HG03108 (cell line): ENCODE measurements at regions not wholly inside any gene's neighbourhood (a gene's known extent, or its start where the extent isn't known, plus 50 kb on each side); places are given as distances from the start of the nearest gene placed in this dataset.

ENCODE experiments used
- ATAC-seq: cut with Tn5 transposase; IDR thresholded peaks from one replicate; pipeline ENCODE4 v1.9.1; 2021; ENCODE audit warnings: moderate library complexity; ENCODE audit not compliant: unreplicated experiment

DNA sequence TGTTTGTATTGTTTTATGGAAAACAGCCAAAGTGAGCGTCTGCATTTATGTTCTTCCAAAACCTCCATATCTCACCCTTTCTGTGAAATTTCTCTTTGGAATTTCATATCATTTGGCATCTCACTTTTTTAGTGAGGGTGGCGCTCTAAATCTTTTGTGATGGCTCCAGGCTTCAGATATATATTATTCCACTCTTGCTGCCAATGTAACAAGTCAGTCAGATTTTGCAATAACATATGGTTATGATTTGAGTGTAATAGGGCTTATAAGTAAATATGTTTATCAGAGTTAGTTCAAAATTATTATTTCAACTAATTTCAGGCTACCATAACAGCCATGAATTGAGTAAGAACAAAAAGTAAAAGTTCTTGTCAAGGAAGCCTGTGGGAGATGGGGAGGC is 314.7 kb downstream of the PDGFC start:
- ATAC-seq, result no peak

DNA sequence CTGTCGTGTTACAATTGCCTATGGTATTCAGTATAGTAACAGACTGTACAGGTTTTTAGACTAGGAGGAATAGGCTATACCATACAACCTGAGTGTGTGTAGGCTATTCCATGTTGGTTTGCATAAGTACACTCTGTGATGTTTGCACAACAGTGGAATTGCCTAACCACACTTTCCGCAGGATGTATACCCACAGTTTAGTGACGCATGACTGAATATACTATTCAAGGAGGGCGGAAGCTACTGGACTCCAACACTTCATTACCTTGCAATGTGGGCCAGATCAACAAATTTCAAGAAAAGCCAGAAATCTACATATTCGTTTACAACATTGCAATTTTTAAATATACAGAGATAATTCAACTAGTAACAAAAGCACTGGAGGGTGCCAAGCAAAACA is 317.2 kb downstream of the PDGFC start:
- ATAC-seq, result no peak

DNA sequence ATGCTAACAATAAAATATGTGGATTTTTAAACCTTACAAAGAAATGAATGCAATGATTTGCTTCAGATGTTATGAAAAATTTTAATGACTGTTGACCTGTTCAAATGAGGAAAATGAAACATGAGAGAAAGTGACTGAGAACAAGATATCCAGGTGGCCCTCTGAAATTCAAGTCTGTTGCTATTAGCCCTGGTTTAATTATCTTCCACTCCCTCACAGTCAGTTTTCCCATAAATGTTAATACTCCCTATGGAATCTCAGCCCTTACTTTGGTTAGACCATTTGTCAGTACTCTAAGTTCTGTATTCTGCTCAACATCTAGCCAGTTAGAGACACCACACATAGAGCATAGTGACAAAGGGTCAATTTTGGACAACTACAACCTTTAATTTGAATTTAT is 327.8 kb downstream of the PDGFC start:
- no peak for ATAC-seq

DNA sequence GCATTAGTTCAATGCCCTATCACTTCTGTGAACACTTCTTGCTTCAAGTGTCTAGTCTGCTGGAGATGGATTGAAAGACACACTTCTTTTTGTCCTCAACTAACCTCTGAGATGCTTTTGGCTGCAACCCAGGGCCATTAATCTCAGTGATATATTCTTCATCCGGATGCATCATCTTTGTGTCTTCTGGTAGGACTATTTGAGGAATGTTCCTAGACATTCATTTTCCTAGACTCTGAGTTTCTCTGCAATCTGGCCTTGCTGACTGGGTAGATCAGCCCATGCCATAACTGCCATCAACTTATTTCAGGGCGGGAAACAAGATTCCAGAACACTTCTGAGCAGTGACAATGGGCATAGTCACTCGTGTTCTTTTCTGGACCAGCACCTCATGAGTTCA is 329.4 kb downstream of the PDGFC start:
- no peak for ATAC-seq

DNA sequence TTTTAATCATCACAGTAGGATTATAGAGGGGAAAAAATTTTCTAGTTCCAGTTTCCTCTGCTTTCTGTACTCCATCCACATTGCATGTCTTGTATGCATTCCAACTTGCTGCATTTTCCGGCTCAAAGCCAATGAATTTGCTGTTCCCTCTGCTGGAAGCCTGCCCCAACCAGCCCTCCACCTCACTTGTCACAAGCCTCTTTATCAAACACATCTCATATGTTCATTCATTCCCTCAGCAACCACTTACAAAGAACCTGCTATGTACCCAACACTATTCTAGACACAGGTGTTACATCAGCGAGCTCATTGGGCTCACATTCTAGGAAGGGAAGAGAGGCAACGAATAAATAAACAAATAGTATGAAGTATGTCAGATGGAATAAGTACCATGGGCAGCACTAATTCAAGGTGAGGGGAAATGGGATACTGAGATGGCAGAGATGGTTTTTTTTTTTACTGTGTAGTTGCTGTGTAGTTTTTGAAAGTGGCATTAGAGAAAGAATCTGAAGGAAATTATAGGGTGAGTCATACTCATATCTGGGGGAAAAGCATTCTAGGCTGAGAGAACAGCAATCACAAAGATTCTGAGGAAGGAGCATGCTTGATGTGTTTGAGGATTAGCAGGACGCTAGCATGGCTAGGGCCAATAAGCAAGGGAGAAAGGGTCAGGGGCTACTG is 332.5 kb downstream of the PDGFC start:
- ATAC-seq, result no peak

DNA sequence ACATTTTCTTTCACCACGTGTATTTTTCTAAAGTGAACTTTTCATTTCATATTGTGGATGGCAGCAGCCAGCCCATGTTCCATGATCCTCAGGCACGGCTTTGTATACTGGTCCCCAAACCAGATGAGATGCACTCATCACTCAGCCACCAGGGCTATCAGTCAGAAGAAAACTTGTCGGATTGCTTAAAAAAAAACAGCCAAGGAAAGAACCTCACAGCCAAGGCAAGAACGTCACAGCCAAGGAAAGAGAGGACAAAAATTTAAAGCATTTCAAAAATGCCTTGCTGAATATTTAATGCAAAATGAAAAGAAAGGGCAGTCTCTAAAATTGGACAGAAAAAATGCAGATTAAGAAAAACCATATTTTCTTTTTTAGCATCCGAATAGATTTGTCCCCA is 333.3 kb downstream of the PDGFC start:
- no peak for ATAC-seq

DNA sequence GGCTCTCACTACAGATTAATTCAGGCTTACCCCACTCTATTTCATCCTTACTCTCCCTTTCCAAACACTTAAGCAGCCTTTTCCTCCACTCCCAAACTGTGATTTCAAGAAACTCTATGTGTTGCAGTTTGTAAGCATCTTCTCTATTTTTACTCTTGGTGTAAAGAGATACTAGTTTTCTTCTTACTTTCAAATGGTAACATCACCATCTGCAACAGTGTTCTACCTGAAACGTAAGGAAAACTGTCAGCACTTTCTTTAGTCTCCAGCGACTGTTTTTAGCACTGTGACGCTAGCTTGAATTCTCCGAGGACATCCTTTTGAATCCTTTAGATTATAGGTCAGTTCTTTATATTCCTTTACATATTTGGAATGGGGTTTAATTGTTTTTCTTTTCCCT is 335.2 kb downstream of the PDGFC start:
- no peak for ATAC-seq

DNA sequence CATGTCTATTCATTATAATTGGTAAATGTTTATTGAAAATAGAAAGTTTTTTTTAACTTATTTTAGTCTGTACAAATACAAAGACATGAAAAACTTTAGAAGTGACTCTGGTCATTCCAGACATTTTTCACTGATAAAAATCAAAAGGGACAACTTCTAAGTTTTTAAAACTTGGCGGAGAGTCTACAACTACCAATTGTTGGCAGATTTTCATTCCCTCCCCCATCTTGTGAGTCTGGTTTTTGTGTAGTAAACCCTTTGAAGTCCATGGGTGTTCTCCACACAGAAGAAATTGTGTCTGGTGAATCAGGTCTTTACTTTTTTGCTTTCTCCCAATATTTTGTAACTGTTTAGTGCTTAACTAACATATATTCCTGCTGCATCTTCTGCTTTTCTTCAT is 336.5 kb downstream of the PDGFC start:
- no peak for ATAC-seq

DNA sequence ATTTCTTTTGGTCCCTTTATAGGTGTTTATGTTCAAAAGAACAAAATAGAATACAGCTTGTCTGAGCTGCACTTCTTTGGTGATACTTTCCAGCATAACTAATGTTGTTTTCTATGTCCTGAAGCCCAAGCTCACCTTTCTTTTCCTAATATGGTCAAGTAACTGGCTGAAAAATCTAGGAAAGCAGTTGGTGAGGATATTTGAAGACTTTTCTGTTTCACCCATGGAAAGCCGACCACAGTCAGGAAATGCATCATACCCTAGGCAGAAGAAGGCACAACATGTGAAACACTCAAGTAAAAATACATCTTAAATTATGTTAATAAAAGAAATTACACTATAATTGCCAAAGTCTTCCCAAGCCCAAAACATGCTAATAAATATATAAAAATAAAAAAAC is 337.0 kb downstream of the PDGFC start:
- ATAC-seq, result no peak

DNA sequence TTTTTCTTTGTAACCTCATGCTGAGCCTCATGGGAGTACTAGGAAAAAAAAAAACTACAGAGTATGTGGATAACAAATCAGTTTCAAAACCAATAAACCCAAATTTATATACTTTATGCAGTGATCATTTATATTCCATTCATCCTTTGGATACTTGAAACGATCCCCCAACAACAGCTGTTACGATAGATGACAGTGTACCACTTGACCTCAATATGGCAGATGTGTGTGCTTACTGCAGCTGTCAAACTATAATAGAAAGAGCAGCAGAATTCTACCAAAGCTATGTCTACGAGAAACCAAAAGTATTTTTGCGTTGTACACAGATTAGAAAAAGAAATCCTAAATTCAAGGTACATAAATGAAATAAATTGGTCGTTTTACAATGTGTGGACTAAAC is 337.8 kb downstream of the PDGFC start:
- ATAC-seq, result no peak

DNA sequence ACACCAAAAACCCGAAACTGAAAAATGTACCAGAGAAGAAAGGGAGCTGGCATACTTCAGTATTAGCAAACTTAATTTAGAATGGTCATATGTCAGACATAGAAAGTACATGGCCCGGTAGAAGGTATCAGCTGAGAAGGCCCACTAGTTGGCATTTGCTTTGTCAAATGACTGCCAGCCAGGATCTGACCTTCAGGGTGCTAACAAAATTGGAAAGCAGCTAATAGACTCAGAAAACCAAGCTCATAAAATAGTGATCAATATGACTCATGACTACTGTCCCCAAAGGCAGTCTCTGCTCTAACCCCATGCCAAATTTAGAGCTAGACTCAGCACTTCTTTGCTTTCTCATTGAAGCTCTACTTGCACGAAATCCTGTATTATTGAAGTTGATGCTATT is 342.7 kb downstream of the PDGFC start:
- no peak for ATAC-seq

DNA sequence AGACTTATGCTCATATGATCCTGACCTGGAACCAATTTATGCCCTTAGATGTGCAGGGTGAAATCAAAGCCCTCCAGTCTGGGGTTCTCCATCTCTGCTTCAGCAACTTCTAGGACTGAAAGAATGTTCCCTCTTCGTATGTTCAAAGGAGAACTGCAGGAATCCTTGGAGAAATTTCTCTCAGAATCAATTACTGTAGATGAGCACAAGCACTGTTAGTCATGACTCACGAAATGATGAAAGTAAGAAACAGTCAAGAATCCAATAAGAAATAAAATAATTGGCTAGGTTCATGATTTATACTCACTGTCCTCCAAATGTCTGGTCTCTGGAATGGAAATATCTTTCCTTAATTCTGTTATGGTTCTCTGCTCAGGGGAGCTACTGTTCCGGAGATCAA is 348.2 kb downstream of the PDGFC start:
- no peak for ATAC-seq

DNA sequence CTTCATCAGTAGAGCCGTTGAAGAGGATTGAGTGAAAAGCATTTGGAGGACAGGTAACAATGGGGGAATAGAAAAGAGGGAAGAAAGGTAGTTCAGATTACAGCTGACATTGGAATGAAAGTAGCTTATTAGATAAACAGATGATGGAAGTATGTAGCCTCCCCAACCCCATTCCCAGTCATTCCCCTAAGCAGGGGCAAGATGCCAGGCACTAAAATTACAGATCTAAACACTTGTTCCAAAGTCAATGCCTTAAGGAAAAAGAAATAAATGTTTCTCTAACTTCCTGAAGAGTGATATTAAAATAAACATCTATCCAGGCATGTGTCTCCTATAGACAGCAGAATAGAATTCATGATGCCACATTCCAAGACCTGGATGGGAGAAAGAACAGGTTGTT is 350.8 kb downstream of the PDGFC start:
- ATAC-seq, result no peak

DNA sequence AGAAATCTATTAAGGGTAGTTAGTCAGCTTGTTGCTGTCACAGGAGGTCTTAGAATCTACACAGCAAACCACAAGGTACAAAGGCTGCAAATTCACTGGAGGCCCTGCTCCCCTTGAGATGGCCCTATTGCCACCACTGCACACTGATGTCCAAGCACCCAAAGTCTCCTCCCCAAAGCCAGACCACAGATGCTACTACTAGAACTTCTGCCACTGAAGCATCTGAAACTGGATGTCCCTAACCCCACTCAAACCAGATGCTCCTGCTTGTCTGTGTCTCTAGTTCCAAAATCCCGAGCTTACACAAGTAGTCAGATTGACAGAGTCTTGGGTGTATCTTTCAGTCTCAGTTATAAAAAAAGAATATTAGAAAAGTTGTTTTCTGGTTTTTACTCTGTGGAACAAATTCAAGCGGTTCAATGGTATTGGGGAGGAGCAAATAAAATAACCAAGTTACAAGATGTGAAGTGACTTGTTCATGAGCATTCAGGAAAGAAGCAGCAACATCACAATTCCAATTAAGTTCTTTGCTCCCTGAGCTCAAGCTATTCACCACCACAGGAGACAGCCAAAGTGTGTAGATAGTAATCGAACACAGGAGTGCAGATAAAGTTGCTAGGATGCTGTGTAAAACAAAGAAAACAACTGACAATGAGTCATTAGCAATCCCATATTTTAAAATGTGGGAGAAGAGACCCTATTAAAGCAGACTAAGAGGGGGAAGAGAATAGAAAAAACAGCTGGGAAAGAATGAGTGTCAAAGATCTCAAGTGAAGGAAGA is 352.3 kb downstream of the PDGFC start:
- no peak for ATAC-seq

DNA sequence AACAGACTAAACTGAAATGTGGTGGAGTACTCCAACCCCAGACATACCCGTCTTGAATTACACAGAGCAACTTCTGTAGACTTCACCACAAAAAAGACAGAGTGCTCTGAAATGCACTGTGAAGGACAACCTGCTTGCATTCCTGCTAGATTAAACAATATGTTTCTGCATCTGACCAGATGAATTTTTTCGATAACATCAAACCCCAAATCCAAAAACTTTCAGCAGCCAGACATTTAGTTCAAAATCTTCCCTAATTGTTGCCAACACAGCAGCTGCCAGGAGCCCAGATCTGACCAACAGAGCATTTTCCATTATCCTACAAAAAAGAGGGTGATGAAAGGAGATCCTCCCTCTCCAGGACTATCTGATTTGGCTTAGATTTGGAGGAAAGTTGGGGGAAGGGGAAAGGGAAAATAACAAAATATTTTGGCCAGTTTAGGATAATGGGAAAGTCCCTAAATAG is 356.5 kb downstream of the PDGFC start:
- no peak for ATAC-seq

DNA sequence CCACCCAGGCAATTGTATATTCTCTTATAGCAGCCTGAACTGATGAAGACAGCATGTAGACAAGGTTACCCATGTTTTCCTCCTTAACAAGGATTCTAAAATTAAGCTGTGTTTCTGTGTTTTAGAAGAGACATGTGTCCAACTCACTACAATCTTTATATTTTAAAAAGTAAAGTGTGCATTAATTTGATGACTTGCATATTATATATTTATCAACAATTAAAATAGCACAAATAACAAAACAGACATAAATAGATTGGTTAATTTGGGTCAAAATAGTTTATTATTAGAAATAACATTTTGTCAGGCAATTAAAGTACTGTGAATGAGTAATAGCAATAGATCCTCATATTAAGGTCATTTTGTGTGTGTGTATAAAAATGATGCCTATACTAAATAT is 357.1 kb downstream of the PDGFC start:
- ATAC-seq, result no peak

DNA sequence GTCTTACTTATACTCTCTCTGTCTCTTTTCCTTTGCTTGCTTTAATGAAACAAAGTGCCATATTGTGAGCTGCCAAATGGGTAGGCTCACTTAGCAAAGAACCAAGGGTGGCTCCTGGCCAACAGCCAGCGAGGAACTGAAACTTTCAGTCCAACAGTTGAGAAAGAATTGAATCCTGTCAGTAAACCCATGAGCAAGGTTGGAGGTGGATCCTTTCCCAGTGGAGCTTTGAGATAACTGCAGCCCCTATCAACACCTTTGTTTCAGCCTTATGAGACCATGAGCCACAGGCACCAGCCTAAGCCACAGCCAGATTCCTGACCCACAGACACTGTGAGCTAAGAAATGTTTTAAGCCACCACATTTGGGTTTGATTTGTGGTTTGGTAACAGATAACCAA is 362.2 kb downstream of the PDGFC start:
- ATAC-seq, result no peak

DNA sequence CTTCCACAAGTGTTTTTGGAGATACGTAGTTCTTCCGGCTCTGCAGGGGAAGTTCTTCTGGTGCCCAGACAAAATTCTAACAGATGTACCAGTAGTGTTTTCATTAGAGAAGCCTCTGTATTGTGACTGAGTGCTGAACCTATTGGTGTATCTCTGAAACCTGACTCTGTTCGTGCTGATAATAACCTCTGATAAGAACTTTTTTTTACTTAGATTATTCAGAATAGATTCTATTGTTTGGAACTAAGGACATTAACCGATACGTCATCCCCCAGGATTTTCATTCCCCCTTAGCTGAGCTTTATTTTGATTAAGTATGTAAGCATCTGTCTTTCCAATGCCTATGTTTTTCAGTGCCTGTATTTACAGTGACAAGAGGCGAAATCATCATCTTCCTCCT is 362.9 kb downstream of the PDGFC start:
- ATAC-seq, result no peak

DNA sequence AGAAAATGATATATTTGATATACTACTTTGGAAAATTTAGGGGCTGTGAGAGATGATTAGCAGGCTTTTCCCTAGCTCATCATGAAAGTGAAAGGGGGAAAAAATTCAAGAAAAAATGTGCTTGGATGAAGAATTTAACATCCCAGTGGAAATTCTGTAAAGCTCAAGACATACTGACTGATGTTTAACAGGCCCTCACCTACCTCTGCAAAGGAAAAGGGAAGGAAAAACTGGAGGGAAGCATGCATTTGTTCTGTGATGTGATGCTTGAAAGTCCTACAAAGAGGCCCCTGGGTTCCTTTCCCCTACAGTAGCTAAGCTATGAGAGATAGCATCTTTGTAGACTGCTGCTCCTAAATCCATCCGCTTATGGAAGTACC is 364.1 kb downstream of the PDGFC start:
- ATAC-seq, result no peak

DNA sequence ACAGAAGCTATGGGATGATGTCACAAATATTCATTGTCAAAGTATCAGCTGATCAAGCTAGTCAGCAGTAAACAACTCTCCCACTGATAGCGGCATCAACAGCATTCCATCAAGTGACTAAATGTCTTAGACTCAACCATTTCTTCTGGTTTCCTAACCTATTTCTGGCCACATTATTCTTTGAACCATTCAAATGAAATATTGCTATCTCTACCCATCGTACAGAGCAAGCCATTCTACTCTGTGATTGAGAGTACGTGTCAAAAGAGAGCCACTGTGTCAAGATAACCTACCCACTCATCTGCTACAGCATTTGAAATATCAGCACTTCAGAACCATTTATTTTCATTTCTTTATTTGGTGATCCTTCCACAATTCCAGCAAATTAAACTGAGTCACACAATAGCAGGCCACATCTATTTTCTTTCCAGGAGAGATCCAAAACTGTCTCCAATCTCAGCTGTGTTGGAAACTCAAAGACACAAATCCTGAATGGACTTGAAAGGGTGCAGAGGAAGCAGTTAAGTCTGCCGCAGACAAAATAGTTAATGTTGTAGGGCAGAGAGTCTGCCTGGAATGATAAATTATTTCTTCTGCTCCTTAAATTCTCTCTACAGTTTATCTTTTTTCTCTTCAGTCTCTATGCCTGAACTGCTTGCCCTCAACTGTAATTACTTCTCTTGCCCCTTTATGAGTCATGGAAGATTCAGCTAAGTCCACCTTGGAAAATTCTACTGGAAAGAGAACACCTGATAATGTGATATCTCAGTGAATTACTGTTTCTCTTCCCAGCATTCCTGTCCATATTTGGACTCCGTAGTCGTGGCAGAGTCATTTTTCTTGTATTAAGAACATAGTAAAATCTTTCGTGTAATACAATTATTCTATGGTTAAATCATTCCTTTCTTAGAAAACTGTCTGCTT is 364.8 kb downstream of the PDGFC start:
- ATAC-seq, result no peak

DNA sequence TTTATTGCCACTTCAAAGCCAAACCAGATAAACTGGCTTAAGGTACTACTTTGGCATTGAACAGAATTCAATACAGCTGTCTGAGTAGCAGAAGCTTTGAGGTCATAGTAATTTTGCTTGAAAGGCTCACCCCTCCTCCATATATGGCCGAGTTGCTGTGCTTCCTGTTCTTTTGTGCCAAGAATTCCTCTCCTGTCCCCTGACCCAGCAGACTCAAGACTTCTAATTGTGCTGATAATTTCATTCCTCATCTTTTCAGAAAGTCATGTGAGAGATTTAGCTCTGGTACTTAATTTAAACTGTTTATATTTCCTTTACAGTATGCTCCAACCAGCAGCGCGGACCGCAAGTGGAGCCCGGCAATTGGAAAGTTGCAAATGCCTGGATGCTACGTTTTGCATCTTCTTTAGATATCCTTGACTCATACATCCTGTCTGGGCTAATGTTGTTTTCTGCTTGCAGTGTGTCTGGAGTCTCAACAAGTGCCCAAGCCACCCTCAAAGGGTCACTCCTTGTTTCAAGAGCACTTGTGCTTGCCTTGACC is 373.4 kb downstream of the PDGFC start:
- no peak for ATAC-seq
